ENCODE measurements at regions not wholly inside any gene's neighbourhood (a gene's known extent, or its start where the extent isn't known, plus 50 kb on each side); places are given as distances from the start of the nearest gene placed in this dataset.

DNA sequence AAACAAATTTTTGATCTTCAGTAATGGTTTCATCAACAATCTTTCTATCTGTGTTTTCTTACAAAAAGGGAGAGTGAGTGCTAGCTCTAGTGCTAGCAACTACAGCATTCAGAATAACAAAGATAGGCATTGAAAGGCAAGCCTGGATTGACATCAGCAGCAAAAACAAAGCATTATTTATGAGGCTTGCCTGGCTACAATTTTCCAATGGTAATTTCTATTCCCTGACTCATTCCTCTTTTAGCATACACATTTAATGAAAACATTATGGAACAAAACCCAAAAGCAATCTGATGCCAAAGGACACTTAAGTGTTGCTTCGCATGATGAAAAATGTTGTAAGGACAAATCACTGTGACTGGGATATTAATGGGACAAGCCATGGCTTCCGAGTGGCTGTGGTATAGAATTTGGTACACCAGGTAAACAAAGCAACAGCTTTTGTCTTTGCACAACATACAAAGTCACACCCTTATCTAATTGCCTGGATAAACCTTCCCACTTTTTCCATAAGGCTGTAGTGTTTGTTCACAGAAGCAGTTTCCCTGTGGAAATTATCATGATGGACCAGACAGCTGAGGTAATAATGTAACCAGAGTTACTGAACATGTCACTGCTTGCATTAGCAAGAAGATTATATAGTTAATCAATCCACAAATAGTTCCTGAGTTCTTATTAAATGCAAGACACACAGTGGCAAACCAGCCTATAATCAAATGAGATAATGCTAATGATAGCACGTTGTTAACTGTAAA is 179.8 kb upstream of the EDIL3 start:
- Histone ChIP-seq H3K79me2 (ENCODE audit: insufficient read depth, low read length) (no peaks in the 10 kb centered on the region), H3K27me3 (ENCODE audit: control insufficient read depth in 1 of 2, insufficient read depth in 2 of 2, low read length in 2 of 2) (no peaks in the 10 kb centered on the region), H3K9me3 (ENCODE audit: low read length) (no peaks in the 10 kb centered on the region), H3K4me3 (replicated peaks in 1 of 3; ENCODE audit: insufficient read depth in 1 of 3, low read depth in 2 of 3, low read length in 3 of 3) (no peak overlapping the region), H4K20me1 (ENCODE audit: insufficient read depth, low read length) (no peaks in the 10 kb centered on the region), H3K36me3 (replicated peaks in 1 of 2; ENCODE audit: control insufficient read depth in 1 of 2, insufficient read depth in 2 of 2, low read length in 2 of 2) (no peaks in the 10 kb centered on the region), H3K9ac (ENCODE audit: insufficient read depth, low read depth, low read length) (no peak overlapping the region), H3K27ac (ENCODE audit: extremely low read length, insufficient read depth, low read length) (no peak overlapping the region), H3K4me1 (ENCODE audit: insufficient read depth, low read length) (no peaks in the 10 kb centered on the region), H3K4me2 (ENCODE audit: low read depth, low read length) (no peak overlapping the region), H2AFZ (ENCODE audit: low read length) (no peak overlapping the region)
- ChIA-PET POLR2A (no interaction called here), CTCF (ENCODE audit: low intra/inter-chr PET ratio, low total read pairs) (no interaction called here)
- intact Hi-C loops (cut with micrococcal nuclease; ENCODE audit: unreplicated experiment) (no loop called here), in situ Hi-C loops (cut with HindIII; ENCODE audit: extremely low pct_ligation_motif_present, low pct_unique_long_range_greater_than_20kb) (no loop called here)
- ATAC-seq (no peak), DNase-seq (ENCODE audit: low spot score) (no peak), FAIRE-seq (no peak)
- no TSS peak for BruUV-seq (replicated peaks)
- 28% methylated on average over 3 of the region's 3 CpGs for whole genome bisulfite sequencing (ENCODE audit: low lambda C conversion rate)
- TF ChIP-seq, protein P1, sequence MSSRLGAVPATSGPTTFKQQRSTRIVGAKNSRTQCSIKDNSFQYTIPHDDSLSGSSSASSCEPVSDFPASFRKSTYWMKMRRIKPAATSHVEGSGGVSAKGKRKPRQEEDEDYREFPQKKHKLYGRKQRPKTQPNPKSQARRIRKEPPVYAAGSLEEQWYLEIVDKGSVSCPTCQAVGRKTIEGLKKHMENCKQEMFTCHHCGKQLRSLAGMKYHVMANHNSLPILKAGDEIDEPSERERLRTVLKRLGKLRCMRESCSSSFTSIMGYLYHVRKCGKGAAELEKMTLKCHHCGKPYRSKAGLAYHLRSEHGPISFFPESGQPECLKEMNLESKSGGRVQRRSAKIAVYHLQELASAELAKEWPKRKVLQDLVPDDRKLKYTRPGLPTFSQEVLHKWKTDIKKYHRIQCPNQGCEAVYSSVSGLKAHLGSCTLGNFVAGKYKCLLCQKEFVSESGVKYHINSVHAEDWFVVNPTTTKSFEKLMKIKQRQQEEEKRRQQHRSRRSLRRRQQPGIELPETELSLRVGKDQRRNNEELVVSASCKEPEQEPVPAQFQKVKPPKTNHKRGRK (CRISPR knock-in tag; IDR thresholded peaks at IDR 0.05), result no peak
- TF ChIP-seq ZFY (CRISPR knock-in tag; IDR thresholded peaks at IDR 0.05), result no peak
- TF ChIP-seq SAFB2 (CRISPR knock-in tag; IDR thresholded peaks at IDR 0.05; ENCODE audit: borderline replicate concordance, low read depth), result no peak
- no peak for TF ChIP-seq ZNF614 (CRISPR knock-in tag; IDR thresholded peaks at IDR 0.05; ENCODE audit: borderline replicate concordance)
- TF ChIP-seq GZF1 (CRISPR knock-in tag; IDR thresholded peaks at IDR 0.05), result no peak
- TF ChIP-seq, protein P2, sequence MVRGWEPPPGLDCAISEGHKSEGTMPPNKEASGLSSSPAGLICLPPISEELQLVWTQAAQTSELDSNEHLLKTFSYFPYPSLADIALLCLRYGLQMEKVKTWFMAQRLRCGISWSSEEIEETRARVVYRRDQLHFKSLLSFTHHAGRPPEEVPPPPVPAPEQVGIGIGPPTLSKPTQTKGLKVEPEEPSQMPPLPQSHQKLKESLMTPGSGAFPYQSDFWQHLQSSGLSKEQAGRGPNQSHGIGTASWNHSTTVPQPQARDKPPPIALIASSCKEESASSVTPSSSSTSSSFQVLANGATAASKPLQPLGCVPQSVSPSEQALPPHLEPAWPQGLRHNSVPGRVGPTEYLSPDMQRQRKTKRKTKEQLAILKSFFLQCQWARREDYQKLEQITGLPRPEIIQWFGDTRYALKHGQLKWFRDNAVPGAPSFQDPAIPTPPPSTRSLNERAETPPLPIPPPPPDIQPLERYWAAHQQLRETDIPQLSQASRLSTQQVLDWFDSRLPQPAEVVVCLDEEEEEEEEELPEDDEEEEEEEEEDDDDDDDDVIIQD (CRISPR knock-in tag; IDR thresholded peaks at IDR 0.05; ENCODE audit: low read depth), result no peak
- TF ChIP-seq SIX4 (CRISPR knock-in tag; IDR thresholded peaks at IDR 0.05), result no peak
- TF ChIP-seq JUN (CRISPR knock-in tag; IDR thresholded peaks at IDR 0.05), result no peak
- no peak for TF ChIP-seq ZNF33A (CRISPR knock-in tag; IDR thresholded peaks at IDR 0.05; ENCODE audit: borderline replicate concordance)
- TF ChIP-seq, protein P3, sequence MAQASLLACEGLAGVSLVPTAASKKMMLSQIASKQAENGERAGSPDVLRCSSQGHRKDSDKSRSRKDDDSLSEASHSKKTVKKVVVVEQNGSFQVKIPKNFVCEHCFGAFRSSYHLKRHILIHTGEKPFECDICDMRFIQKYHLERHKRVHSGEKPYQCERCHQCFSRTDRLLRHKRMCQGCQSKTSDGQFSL (CRISPR knock-in tag; IDR thresholded peaks at IDR 0.05), result no peak
- TF ChIP-seq, protein P4, sequence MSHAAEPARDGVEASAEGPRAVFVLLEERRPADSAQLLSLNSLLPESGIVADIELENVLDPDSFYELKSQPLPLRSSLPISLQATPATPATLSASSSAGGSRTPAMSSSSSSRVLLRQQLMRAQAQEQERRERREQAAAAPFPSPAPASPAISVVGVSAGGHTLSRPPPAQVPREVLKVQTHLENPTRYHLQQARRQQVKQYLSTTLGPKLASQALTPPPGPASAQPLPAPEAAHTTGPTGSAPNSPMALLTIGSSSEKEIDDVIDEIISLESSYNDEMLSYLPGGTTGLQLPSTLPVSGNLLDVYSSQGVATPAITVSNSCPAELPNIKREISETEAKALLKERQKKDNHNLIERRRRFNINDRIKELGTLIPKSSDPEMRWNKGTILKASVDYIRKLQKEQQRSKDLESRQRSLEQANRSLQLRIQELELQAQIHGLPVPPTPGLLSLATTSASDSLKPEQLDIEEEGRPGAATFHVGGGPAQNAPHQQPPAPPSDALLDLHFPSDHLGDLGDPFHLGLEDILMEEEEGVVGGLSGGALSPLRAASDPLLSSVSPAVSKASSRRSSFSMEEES (CRISPR knock-in tag; IDR thresholded peaks at IDR 0.05), result no peak
- TF ChIP-seq GABPA (IDR thresholded peaks at IDR 0.05; ENCODE audit: low read depth, low read length), result no peak
- TF ChIP-seq GABPA (CRISPR knock-in tag; IDR thresholded peaks at IDR 0.05; ENCODE audit: low read depth), result no peak
- no peak for TF ChIP-seq CEBPB (IDR thresholded peaks at IDR 0.05; ENCODE audit: borderline replicate concordance, low read depth, low read length)
- TF ChIP-seq U2AF1 (optimal IDR thresholded peaks at IDR 0.05; ENCODE audit: low read depth, low read length), result no peak
- TF ChIP-seq ZNF441 (CRISPR knock-in tag; IDR thresholded peaks at IDR 0.05; ENCODE audit: borderline replicate concordance), result no peak
- no peak for TF ChIP-seq SNAPC2 (CRISPR knock-in tag; IDR thresholded peaks at IDR 0.05)
- TF ChIP-seq SMAD9 (CRISPR knock-in tag; IDR thresholded peaks at IDR 0.05), result no peak
- no peak for TF ChIP-seq ZNF256 (CRISPR knock-in tag; conservative IDR thresholded peaks at IDR 0.05)
- no peak for TF ChIP-seq DPF2 (CRISPR knock-in tag; IDR thresholded peaks at IDR 0.05; ENCODE audit: borderline replicate concordance, low read depth)
- TF ChIP-seq FOXA1 (IDR thresholded peaks at IDR 0.05), result no peak
- TF ChIP-seq FOXA1 (CRISPR knock-in tag; IDR thresholded peaks at IDR 0.05), result no peak

Measured in HepG2 (cell line).